Right renal pelvis (tissue), 4 donors: ENCODE measurements at regions not wholly inside any gene's neighbourhood (a gene's known extent, or its start where the extent isn't known, plus 50 kb on each side); places are given as distances from the start of the nearest gene placed in this dataset.
"Not testable (repeated sequence)": the region's sequence is repeated elsewhere in the genome, so short reads cannot be mapped to it uniquely, and the experiment has no call there.

Experiments used
- DNase-seq, 4 donors: peaks; one replicate each; pipeline ENCODE4 v3.0.0-alpha.2; 2013; ENCODE audit warnings: low read depth in 4 of 4, low spot score in 3 of 4, missing footprints in 1 of 4

DNA sequence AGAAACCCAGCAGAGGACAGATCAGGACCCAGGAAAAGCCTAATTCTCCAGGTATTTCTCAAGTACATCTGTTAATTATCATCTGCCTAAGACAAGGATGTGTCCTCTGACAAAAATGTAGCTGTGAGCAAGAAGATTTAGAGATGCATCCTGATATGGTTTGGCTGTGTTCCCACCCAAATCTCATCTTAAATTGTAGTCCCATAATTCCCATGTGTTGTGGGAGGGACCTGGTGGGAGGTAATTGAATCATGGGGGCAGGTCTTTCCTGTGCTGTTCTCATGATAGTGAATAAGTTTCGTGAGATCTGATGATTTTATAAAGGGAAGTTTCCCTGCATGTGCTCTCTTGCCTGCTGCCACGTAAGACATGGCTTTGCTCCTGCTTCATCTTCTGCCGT lies 381.8 kb downstream of the BUD13 start:
- no peak for DNase-seq

DNA sequence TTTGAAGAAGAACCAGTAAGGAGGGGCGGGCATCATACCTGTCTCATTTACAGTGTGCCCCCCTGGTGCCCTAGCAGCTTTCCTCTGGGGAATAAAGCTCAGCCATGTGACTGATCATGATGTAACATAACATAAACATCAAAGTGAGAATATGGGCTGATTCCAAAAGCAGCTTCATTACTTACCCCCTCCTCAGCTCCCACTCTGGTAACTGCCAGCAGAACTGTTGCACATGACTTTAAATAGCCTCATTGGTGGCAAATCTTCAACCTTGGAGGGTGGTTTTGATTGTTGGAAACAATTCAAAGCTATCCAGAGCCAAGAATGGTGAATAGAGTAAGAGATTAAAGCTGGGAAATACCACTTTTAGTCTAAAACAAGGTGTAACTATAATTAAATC lies 384.6 kb downstream of the BUD13 start:
- no peak for DNase-seq

DNA sequence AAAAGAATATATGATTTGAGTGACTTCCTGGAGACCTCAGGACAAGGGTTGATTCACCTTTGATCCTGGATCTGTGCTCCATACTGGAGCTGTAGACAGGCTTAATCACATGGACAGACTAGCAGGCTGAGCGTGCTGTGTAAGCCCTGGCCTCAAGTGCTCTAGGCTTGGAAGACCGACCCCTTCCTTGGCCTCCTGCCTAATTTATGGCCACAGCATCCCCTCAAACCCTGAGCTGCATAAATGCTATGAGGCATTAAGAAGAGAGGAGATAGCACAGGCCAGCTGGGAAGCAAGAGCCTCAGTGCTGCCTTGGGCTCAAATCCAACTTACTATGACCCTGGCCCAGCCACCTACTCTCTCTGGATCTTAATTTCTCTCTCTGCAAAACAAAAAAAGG lies 385.1 kb downstream of the BUD13 start:
- no peak for DNase-seq

DNA sequence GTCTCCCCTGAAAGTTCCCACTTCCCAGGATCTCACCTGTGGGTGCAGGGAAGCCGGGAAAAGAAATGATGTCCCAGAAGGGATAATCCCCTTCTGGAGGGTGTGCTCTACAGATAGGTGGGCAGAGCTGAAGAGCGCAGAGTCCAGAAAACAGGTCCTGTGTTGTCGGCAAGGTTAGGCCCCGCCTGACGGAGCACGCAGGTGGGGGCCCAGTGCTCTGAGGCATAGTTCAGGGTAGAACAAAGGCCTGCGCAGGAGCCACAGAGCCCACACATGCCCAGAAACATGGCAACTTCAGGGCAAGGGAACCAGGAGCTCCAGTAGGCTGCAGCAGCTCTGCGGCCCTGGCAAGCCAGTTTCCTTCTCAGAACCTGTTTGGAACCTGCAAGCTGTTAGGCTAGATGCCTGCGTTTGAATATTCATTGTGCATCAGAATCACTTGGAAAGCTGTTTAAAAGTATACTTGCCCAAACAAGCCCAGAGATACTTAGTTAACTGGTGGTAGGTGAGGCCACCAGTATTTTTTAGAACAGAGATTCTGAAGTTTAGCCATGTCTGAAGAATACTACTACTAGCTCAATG lies 386.6 kb downstream of the BUD13 start:
- no peak for DNase-seq

DNA sequence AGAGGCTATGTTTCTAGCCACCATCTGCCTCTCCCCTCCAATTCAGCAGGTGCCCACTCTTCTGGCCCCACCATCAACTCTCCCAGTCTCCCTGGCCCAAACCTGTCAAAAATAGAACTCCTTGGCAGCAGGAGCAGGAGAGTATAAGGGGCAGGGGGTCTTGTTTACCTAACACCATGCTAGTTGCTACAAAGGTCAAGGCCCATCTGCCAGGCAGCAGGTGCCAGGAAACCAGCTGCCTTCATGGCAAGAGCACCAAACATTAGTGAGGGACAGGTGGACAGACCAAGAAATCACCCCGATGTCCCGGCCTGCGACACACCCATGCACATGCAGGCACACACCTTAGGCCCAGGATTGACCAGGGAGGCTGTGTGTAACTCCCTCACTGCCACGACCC lies 387.9 kb downstream of the BUD13 start:
- no peak for DNase-seq

DNA sequence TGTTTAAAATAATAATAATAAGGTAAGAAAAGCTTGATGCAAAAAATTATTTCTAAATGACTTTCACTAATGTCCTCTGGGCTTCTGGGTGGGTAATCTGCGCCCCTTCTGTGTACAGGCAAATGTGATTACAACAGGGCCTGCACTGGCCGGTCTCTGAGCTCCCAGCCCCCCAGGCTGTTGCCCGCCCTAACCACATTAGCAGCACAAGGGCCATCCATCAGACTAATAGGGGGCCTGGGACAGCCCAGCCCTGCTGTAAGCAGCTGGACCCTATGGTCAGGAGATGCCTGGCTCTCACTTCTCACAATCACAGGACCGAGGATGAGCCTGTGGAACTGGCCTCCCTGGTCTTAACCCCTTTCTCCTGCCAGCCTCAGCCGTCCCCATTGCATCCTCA lies 388.4 kb downstream of the BUD13 start:
- DNase-seq: no peak

DNA sequence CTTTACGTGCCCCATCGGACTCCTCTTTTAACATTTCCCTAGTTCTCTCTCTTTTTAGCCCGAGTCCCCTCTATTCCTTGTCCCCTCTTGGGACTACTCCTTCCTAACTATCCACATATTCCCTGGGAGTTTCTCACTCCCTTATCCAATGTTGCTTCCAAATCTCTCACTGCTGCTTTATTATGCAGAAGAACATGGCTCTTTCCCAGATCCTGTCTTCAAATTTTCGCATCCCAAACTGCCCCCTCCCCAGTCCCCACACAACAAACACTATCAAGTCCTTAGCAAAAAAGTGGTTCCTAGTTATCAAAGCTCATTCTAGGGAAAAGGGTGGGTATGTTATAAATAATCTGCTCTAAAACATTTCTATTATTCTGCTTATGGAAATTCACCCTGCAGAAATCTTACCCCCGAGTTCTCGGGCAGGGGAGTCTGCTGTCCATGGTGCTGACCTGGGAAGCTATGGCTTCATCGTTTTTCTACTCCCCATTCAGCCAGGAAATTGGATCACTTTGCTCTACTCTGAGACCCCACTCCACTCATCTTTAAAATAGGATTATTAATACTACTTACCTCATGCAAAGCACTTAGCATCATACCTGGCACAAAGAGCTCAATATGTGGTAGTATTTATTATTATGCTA lies 393.5 kb downstream of the BUD13 start:
- peak; percentile 43 to 70 (median 56) for DNase-seq

DNA sequence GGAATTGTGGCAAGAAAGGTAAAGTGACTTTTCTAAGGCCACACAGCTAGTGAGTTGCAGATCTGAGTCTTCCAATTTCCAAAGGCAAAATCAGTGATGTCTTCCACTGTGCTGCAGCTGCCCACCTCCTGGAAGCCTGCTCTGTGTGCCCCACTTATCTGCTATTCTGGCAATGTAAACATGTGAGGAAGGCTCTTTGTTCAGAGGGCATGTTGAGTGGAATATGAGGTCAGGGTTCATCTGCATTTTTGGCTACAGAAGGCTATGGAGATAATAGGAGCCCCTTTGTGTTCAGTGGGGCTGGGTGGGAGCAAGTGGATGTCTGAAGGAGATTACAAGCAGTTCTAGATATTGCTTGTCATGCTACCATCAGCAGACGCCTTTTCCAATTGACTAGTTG lies 396.2 kb downstream of the BUD13 start:
- DNase-seq: no peak

DNA sequence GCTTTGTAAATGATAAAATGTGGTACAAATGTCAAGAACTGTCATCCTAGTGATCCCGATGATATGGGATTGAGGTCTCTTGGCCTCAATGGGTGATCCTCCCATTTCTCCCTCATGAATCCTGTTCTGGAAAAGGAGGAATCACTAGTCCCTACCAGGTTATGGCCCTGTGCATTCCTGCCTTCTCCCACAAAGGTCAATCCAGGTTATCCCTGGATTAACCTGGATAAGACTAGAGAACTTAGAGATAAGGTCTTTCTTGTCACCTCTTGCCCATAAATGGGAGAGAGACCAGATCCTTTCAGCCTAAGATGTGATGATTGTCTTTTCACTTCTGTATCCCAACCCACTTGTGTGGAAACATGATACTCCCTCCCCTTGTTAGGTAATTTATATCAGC lies 396.7 kb downstream of the BUD13 start:
- DNase-seq: no peak

DNA sequence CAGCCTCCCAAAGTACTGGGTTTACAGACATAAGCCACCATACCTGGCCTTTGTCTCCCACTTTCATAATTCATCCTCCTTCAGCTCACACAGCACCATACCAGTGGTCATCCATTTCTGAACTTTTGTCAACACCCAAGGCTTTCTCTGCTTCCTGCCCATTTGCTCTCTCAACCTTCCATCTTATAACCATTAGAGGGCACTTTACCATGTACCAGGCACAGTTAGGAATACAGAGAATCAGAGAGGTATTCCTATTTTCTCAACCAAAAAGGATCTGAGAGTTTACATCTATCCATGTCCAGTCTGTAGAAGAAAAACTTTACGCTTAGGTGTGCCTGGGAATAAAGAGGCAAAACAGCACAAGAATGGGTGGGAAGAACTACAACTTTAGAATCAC lies 397.6 kb downstream of the BUD13 start:
- DNase-seq: no peak

DNA sequence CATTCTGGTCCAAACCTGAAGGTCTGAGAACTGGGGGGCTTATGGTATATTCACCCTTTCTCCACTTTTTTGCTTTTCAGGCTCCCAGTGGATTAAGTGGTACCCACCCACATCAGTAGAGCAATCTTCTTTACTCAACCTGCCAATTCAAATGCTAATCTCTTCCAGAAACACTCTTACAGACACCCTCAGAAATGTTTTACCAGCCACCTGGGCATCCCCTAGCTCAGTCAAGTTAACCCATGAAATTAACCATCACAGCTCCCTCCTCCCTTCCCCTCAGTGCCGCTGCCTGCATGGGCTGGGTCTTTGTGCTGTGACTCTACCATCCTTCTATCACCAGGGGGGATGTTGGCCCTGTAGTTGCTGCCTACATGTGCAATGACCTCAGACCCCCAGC lies 398.7 kb downstream of the BUD13 start:
- DNase-seq: no peak

DNA sequence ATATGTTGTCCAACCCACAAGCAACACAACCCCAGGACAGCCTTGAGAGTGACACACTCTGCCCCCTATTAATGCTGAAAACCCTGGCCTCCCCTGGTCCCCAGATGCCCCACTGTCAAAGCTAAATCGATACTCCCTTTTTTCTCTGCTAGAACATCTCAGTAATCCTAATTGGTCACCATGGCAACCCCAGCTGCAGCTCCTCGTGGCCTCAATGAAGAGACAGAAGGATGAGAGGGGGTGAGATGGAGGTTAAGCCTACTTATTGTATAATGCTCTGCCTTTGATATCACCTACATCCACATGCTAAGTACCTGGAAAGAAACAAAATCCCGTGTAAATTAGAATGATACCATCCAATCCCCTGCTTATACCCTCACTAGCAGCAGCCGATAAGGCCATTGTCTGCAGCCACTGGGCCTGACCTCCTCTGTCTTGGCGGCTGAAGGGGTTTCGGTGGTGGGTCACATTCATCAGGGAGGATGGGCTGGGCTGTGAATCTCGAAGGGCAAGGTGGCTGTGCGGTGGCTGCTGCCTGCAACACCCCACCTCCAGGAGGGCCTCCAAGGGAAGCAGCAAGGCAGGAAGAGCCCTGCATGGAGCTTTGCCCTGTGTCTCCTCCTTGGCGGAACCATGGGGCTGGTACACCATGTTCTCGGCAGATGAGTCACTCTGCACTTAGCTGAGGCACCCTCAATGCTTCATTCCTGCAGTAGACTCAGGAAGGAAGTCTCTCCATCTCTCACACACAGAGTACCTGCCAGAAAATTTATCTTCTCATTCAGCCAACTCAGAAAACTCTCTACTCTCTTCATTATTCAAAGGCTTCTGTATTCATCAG lies 399.5 kb downstream of the BUD13 start:
- no peak for DNase-seq

DNA sequence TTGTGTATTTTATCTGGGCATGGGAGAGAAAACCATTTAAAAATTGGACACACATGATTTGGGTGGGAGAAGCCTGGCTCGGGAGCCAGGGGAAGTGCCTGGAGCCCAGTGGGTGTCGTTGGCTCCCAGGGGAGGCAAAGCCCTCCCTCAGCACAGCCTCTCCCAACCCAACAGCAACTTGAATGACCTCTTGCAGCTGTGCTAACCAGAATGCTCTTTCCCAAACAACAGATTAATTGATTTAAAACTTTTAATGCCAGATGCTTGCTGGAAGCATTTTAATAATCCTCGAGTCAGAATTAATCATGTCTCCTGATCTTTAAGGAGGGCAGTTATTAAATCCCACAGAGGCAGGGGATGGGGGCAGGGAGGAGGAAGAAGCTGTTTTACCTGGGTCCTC lies 401.6 kb downstream of the BUD13 start:
- DNase-seq: no peak

DNA sequence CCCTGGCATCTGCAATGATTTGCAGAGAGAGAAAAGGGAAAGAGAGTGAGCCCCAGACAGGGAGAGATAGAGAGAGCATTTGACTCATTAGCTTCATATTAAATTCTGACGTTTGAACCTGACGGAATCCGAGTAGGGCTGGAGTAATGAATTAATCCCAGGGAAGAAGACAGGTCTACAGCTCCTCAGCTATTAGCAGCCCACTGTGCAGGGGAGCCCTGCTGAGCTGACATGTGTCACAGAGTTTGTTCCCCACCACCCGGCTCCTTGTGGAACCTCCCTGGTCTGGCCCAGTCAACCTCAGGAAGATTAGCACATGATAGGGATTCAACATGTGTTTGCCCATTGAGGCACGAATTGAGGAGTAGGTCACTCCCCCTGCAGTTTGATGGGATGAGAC lies 404.0 kb downstream of the BUD13 start:
- no peak for DNase-seq

DNA sequence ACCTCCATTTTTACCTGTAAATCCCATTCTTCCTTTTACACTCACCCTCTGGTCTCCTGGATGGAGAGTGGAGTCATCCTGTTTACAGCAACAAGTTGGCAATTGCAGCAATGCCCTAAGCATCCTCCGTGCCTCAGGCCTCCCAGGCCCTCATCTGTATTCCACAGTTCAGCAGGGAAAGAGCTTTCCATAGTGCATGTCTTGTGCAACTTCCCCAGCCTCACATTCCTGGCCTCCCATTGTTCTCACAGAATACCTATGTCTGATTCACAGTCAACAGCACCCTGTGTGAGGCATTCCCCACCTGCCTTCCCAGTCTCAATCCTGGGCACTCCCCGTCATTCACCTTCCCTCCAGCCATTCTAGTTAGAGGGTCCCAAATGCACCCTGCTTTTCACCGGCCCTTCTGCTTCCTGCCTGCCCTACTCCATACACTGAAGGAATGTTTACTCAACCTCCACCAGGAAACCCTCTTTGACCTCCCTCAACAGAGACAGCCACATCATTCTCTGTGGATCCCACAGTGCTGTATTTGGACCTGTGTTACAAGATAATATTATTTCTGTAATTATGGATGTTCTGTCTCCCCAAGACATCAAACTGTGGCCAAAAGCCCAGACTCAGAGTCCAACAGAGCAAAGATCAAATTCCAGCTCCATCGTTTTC lies 405.7 kb downstream of the BUD13 start:
- no peak for DNase-seq

DNA sequence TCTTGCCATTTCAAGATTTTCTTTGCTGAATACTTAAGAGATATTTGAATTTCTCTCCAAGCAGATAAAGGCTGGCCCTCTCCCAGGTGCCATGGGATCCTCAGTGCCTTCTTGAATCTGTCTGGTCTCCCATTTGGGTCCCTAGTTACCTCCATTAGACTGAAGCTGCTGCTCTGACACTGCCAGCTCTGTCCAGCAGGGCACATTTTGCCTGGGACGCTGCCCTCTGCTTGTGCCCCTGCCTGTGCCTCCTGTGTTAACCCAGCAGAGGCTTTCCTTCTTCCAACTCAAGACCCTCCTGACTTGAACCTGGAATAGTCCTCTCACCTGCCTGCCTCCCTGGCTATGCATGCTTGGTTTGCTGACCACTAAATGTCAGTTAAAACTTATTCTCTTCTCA lies 406.3 kb downstream of the BUD13 start:
- DNase-seq: no peak

DNA sequence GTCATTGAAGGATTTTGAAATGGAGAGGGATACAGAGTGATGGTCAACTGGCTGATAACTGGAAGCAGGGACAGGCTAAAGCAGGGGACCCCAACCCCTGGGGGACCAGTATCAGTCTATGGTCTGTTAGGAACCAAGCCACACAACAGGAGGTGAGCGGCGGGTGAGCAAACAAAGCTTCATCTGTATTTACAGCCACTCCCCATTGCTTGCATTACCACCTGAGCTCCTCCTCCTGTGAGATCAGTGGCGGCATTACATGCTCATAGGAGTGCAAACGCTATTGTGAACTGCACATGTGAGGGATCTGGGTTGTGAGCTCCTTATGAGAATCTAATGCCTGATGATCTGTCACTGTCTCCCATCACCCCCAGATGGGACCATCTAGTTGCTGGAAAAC lies 407.9 kb downstream of the BUD13 start:
- DNase-seq: not testable (repeated sequence)

DNA sequence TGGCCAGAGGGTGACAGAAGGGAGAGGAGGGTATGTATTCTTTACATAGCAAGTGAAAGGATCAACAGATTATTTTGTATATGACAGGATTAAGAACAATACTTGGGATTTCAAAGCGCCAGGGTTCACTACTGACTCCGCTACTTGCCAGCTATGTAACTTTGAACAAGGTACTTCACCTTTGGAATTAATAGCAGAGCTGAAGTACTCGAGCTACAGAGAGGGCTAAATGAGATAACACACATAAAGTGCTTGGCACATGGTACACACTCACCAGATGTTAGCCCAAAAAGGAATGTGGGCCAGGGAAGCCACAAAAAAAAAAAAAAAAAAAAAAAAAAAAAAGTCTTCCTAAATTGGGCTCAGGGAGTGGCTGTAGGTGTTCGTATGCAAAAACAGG lies 408.4 kb downstream of the BUD13 start:
- DNase-seq: no peak

DNA sequence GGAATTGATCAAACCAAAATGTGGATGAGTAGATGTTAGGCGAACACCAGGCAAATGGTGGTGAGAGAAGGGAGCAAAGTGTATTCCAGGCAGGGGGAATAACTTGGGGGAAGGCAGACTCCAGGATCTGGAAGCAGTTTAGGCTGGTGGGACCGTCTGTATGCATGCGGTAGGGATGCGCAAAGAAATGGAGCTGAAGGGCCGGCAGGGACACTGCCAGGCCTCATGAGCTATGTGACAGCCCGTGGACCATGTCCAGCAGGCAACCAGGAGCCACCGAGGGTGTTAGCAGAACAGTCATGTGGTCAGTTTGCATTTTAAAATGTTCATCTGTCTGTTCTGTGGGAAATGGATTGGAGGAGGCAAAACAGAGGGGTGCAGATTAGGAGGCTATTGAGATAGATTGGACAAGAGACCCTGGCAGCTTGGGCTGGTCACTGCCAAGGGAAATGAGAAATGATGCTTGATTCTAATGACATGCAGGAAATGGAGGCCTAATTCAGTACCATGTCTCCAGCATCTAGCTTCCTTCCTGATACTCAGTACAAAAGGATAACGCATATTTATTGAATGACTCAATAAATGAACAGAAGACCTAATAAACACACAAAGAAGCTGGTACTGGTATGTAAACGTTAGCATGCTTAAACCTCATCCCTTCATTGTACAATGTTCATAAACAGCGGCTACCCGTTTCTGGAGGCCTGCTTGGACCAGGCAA lies 412.4 kb downstream of the BUD13 start:
- DNase-seq: no peak

DNA sequence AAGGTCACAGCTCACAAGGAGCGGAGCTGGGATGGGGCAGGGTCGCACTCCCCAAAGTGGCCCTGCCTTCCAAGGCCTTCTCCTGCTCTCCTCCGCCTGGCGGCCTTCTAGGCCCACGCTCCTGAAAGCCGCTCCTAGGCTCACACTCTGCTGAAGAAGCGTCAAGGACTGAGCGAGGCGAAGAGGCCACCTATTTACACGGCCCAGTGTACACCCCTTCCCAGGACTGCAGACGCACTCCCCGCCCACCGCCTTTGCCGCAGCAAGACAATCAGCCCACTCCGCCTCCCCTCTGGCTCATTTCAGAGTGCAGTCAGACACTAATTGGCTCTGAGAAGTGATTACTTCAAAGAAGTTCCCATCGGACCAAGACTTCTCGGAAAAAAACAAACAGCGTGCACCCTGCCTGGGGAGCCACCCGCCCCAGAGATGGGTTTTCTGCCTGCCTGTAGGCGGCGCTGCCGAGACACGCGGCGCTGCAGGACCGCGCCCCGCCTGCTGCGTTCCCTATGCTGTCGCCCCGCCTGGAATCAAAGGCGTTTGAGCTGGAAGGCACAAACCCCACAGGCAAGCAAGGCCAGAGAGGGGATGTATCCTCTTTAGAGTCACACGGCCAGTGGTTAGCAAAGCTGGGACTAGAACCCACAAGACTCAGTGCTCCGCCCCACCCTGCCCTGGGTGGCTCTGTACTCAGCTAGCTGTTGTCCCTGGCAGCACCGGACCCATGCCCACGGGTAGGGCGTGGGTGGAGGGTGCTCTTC lies 414.8 kb downstream of the BUD13 start:
- peak in 2 of 4 donors; percentile 28 to 37 for DNase-seq
